GM18499 (cell line): ENCODE measurements at regions not wholly inside any gene's neighbourhood (a gene's known extent, or its start where the extent isn't known, plus 50 kb on each side); places are given as distances from the start of the nearest gene placed in this dataset.
"Not testable (repeated sequence)": the region's sequence is repeated elsewhere in the genome, so short reads cannot be mapped to it uniquely, and the experiment has no call there.

Source experiments
- ATAC-seq: cut with Tn5 transposase; IDR thresholded peaks from one replicate; pipeline ENCODE4 v1.9.1; 2021; ENCODE audit warnings: moderate number of reproducible peaks; ENCODE audit not compliant: insufficient read depth, unreplicated experiment

GRCh38 chr18:73212442-73212841 lies 344.7 kb upstream of the NETO1 start:
- ATAC-seq, result no peak

- no peak for ATAC-seq
These were observed 334.2 kb upstream of the NETO1 start for GRCh38 chr18:73201940-73202339.

- ATAC-seq, result no peak
These were observed 331.4 kb upstream of the NETO1 start for GRCh38 chr18:73199151-73199550.

- ATAC-seq, result no peak
These were observed 321.9 kb upstream of the NETO1 start for GRCh38 chr18:73189718-73190117.

- ATAC-seq, result no peak
These were observed 300.4 kb upstream of the NETO1 start for GRCh38 chr18:73168236-73168635.

GRCh38 chr18:73164430-73164829 lies 296.6 kb upstream of the NETO1 start:
- ATAC-seq, result no peak

- ATAC-seq, result no peak
These were observed 295.4 kb upstream of the NETO1 start for GRCh38 chr18:73163236-73163635.

- no peak for ATAC-seq
These were observed 288.3 kb upstream of the NETO1 start for GRCh38 chr18:73156117-73156516.

GRCh38 chr18:73153271-73153670 lies 285.5 kb upstream of the NETO1 start:
- ATAC-seq, result no peak

- no peak for ATAC-seq
These were observed 283.3 kb upstream of the NETO1 start for GRCh38 chr18:73151086-73151485.

- no peak for ATAC-seq
These were observed 282.4 kb upstream of the NETO1 start for GRCh38 chr18:73150199-73150598.

GRCh38 chr18:73147590-73147989 lies 279.8 kb upstream of the NETO1 start:
- no peak for ATAC-seq

GRCh38 chr18:73144030-73144429 lies 276.2 kb upstream of the NETO1 start:
- no peak for ATAC-seq

- ATAC-seq, result no peak
These were observed 268.3 kb upstream of the NETO1 start for GRCh38 chr18:73136134-73136533.

- no peak for ATAC-seq
These were observed 256.4 kb upstream of the NETO1 start for GRCh38 chr18:73124175-73124574.

GRCh38 chr18:73121207-73121606 lies 253.4 kb upstream of the NETO1 start:
- no peak for ATAC-seq

- no peak for ATAC-seq
These were observed 252.8 kb upstream of the NETO1 start for GRCh38 chr18:73120626-73121025.

- ATAC-seq, result no peak
These were observed 251.8 kb upstream of the NETO1 start for GRCh38 chr18:73119574-73119973.

- no peak for ATAC-seq
These were observed 250.5 kb upstream of the NETO1 start for GRCh38 chr18:73118121-73118816.

- ATAC-seq, result no peak
These were observed 242.5 kb upstream of the NETO1 start for GRCh38 chr18:73110307-73110706.

- no peak for ATAC-seq
These were observed 234.2 kb upstream of the NETO1 start for GRCh38 chr18:73101977-73102376.

- ATAC-seq, result not testable (repeated sequence)
These were observed 233.7 kb upstream of the NETO1 start for GRCh38 chr18:73101491-73101890.

GRCh38 chr18:73099759-73100158 lies 232.0 kb upstream of the NETO1 start:
- no peak for ATAC-seq
